NB4 (cell line): ENCODE measurements at regions not wholly inside any gene's neighbourhood (a gene's known extent, or its start where the extent isn't known, plus 50 kb on each side); places are given as distances from the start of the nearest gene placed in this dataset.

Source experiments
- CTCF ChIP-seq: IDR thresholded peaks from one replicate; pipeline ENCODE4 v1.5.1; 2012; ENCODE audit warnings: low read depth, low read length
- POLR2A ChIP-seq: IDR thresholded peaks from 2 replicates; pipeline ENCODE4 v1.6.1; 2011; ENCODE audit warnings: mild to moderate bottlenecking; ENCODE audit not compliant: insufficient read length; ENCODE audit errors: extremely low read depth

GRCh38 chr2:53177327-53177726, 590.3 kb upstream of the CHAC2 start:
- TF ChIP-seq CTCF (no peak), POLR2A (no peak)
